ENCODE measurements at regions not wholly inside any gene's neighbourhood (a gene's known extent, or its start where the extent isn't known, plus 50 kb on each side); places are given as distances from the start of the nearest gene placed in this dataset.

DNA sequence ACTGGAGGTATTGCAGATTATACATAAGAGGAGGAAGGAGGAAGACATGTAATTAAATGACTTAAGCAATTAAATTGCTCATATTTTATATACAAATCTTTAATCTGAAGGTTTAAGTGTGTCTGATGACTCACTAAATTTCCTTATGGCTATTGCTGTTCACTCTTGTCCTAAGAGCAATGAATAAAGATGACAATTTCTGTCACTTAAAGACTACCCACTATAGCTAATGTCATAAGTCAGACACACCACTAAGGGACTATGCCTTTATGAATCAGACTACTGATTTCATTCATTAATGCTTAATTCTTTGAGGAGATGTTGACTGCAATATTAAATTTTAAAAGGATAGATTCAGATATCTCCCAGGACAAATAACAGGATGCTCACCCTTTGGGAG is 1514.7 kb downstream of the PCDH18 start:
- Histone ChIP-seq H3K27ac (ENCODE audit: low read length) (no peak overlapping the region), H3K36me3 (ENCODE audit: control insufficient read depth, insufficient read depth, low read length) (no peaks in the 10 kb centered on the region), H3K9me3 (ENCODE audit: control insufficient read depth, insufficient read depth, low read length) (no peaks in the 10 kb centered on the region), H3K27me3 (ENCODE audit: control insufficient read depth, insufficient read depth, low read length) (no peaks in the 10 kb centered on the region), H3K4me1 (ENCODE audit: control insufficient read depth, insufficient read depth, low read length) (no peaks in the 10 kb centered on the region), H3K4me3 (ENCODE audit: low read length) (no peak overlapping the region)
- H3K27me3 Mint-ChIP-seq (ENCODE audit: low read depth in 2 of 2), result no peaks in the 10 kb centered on the region
- intact Hi-C loops (cut with micrococcal nuclease), result no loop called here
- DNase-seq, result no peak
- no peak overlapping the region for H3K4me3 Mint-ChIP-seq
- TF ChIP-seq, protein P1, sequence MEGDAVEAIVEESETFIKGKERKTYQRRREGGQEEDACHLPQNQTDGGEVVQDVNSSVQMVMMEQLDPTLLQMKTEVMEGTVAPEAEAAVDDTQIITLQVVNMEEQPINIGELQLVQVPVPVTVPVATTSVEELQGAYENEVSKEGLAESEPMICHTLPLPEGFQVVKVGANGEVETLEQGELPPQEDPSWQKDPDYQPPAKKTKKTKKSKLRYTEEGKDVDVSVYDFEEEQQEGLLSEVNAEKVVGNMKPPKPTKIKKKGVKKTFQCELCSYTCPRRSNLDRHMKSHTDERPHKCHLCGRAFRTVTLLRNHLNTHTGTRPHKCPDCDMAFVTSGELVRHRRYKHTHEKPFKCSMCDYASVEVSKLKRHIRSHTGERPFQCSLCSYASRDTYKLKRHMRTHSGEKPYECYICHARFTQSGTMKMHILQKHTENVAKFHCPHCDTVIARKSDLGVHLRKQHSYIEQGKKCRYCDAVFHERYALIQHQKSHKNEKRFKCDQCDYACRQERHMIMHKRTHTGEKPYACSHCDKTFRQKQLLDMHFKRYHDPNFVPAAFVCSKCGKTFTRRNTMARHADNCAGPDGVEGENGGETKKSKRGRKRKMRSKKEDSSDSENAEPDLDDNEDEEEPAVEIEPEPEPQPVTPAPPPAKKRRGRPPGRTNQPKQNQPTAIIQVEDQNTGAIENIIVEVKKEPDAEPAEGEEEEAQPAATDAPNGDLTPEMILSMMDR (IDR thresholded peaks at IDR 0.05), result no peak
- H3K4me1 Mint-ChIP-seq, result no peaks in the 10 kb centered on the region
- H3K9me3 Mint-ChIP-seq, result peaks cover 4 to 12% of the 10 kb centered on the region in 2 donors
- H3K27ac Mint-ChIP-seq, result no peak overlapping the region
- no peak for ATAC-seq
- no peaks in the 10 kb centered on the region for H3K36me3 Mint-ChIP-seq

DNA sequence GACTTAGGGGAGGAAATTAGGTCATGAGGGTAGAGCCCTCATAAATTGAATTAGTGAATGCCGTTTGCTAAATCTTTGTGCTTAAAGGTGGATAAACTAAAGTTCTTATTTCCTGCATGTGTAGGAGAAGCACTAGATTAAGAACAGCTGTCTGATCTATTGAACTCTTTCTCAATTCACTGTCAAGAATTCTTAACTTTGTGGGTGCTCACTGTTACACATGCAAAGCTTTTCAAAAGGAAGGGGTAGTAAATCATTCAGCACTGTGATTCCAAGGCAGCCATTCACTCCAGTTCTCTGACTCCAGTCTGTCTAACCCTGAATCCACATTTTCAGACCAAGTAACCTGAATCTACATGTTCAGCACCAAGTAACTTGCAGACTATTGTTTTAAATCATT is 1520.1 kb downstream of the PCDH18 start:
- H3K4me3 ChIP-seq (ENCODE audit: low read length), result no peak overlapping the region
- no peaks in the 10 kb centered on the region for H3K36me3 ChIP-seq (ENCODE audit: control insufficient read depth, insufficient read depth, low read length)
- Mint-ChIP-seq H3K27ac (no peak overlapping the region), H3K4me3 (no peak overlapping the region), H3K9me3 (peaks cover 4 to 7% of the 10 kb centered on the region in 2 donors), H3K4me1 (no peaks in the 10 kb centered on the region), H3K36me3 (no peaks in the 10 kb centered on the region), H3K27me3 (ENCODE audit: low read depth in 2 of 2) (no peaks in the 10 kb centered on the region)
- no peaks in the 10 kb centered on the region for H3K4me1 ChIP-seq (ENCODE audit: control insufficient read depth, insufficient read depth, low read length)
- DNase-seq (no peak), ATAC-seq (no peak)
- peaks cover 16% of the 10 kb centered on the region for H3K9me3 ChIP-seq (ENCODE audit: control insufficient read depth, insufficient read depth, low read length)
- TF ChIP-seq, protein P1 (IDR thresholded peaks at IDR 0.05), result no peak
- no peaks in the 10 kb centered on the region for H3K27me3 ChIP-seq (ENCODE audit: control insufficient read depth, insufficient read depth, low read length)
- no peak overlapping the region for H3K27ac ChIP-seq (ENCODE audit: low read length)
- WGBS (ENCODE audit: insufficient coverage), result 71% methylated on average over 1 of the region's 1 CpG
- intact Hi-C loops (cut with micrococcal nuclease), result no loop called here

DNA sequence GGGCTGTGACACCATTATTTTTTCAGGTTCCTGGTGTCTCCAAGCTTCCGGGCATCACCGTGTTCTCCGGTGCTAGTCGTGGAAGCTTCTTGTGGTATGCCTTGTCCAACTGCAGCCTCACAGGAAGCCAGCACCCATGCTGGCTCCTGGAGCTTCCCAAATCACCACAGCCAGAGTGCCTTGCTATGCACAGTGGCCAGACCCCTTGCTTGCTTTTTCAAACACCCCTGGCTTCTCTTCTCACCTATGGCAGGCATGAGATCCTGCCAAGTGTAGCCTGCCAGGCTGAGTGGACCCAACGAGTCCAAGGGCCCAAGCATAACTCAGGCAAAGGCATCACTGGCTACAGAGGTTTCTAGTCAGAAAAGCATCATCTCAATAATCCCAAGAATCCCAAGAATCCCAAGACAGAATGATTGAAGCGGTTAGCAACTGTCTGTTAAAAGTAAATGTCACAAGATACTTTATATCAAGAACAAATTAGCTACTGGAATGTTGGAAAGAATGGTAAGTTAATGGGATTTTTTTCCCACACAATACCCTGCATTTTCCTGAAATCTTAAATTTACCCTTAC is 1522.9 kb downstream of the PCDH18 start:
- Mint-ChIP-seq H3K4me1 (no peaks in the 10 kb centered on the region), H3K27me3 (ENCODE audit: low read depth in 2 of 2) (no peaks in the 10 kb centered on the region), H3K4me3 (no peak overlapping the region), H3K9me3 (peaks cover 5 to 7% of the 10 kb centered on the region in 2 donors), H3K36me3 (no peaks in the 10 kb centered on the region), H3K27ac (no peak overlapping the region)
- TF ChIP-seq, protein P1 (IDR thresholded peaks at IDR 0.05), result no peak
- no peak overlapping the region for H3K27ac ChIP-seq (ENCODE audit: low read length)
- 96% methylated on average over 5 of the region's 6 CpGs for WGBS (ENCODE audit: insufficient coverage)
- H3K4me1 ChIP-seq (ENCODE audit: control insufficient read depth, insufficient read depth, low read length), result no peaks in the 10 kb centered on the region
- peaks cover 16% of the 10 kb centered on the region for H3K9me3 ChIP-seq (ENCODE audit: control insufficient read depth, insufficient read depth, low read length)
- no peaks in the 10 kb centered on the region for H3K27me3 ChIP-seq (ENCODE audit: control insufficient read depth, insufficient read depth, low read length)
- ATAC-seq (no peak), DNase-seq (no peak)
- H3K4me3 ChIP-seq (ENCODE audit: low read length), result no peak overlapping the region
- intact Hi-C loops (cut with micrococcal nuclease), result no loop called here
- H3K36me3 ChIP-seq (ENCODE audit: control insufficient read depth, insufficient read depth, low read length), result no peaks in the 10 kb centered on the region

DNA sequence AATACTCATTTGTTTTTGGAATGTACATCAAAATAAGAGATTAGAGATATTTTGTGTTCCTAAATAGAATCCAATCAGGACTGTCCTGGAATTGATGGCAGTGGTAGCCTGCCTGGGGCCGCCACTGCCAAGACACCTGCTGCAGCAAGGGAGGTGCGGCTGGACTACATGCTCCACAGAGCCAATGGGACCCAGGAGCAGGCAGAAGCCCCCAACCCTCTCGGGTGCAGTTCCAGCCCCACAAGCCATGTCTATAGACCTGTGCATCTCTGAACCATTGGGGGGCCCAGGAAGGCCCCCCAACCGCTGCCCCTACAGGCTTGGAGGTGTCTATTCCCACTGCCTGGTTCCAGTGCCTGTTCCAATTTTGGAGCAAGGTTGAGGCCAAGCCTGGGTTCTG is 1524.3 kb downstream of the PCDH18 start:
- Mint-ChIP-seq H3K27me3 (ENCODE audit: low read depth in 2 of 2) (no peaks in the 10 kb centered on the region), H3K27ac (no peak overlapping the region), H3K36me3 (no peaks in the 10 kb centered on the region), H3K4me3 (no peak overlapping the region), H3K4me1 (no peaks in the 10 kb centered on the region), H3K9me3 (peaks cover 5 to 6% of the 10 kb centered on the region in 2 donors)
- H3K9me3 ChIP-seq (ENCODE audit: control insufficient read depth, insufficient read depth, low read length), result peaks cover 16% of the 10 kb centered on the region
- no peaks in the 10 kb centered on the region for H3K4me1 ChIP-seq (ENCODE audit: control insufficient read depth, insufficient read depth, low read length)
- no peaks in the 10 kb centered on the region for H3K36me3 ChIP-seq (ENCODE audit: control insufficient read depth, insufficient read depth, low read length)
- DNase-seq, result no peak
- no peaks in the 10 kb centered on the region for H3K27me3 ChIP-seq (ENCODE audit: control insufficient read depth, insufficient read depth, low read length)
- TF ChIP-seq, protein P1 (IDR thresholded peaks at IDR 0.05), result no peak
- intact Hi-C loops (cut with micrococcal nuclease), result no loop called here
- H3K27ac ChIP-seq (ENCODE audit: low read length), result no peak overlapping the region
- ATAC-seq, result no peak
- H3K4me3 ChIP-seq (ENCODE audit: low read length), result no peak overlapping the region
- 78% methylated on average over 4 of the region's 4 CpGs for WGBS (ENCODE audit: insufficient coverage)

Data from natural killer cell (primary cell).